CD4-positive, alpha-beta T cell treated with Interleukin-4 for 1 hour (primary cell): ENCODE measurements at regions not wholly inside any gene's neighbourhood (a gene's known extent, or its start where the extent isn't known, plus 50 kb on each side); places are given as distances from the start of the nearest gene placed in this dataset.
"Not testable (repeated sequence)": the region's sequence is repeated elsewhere in the genome, so short reads cannot be mapped to it uniquely, and the experiment has no call there.

Experiments
- DNase-seq, 2 donors: peaks; one replicate each; pipeline ENCODE4 v3.0.0-alpha.2; 2020 to 2022

- DNase-seq = no peak
These were observed 605.6 kb upstream of the TEX47 start for GRCh38 chr7:89401099-89401498.

- no peak for DNase-seq
These were observed 606.2 kb upstream of the TEX47 start for GRCh38 chr7:89401690-89402089.

- no peak for DNase-seq
These were observed 656.4 kb upstream of the TEX47 start for GRCh38 chr7:89451911-89452310.

- DNase-seq = no peak
These were observed 661.0 kb upstream of the TEX47 start for GRCh38 chr7:89456556-89456955.

- DNase-seq = no peak
These were observed 662.6 kb upstream of the TEX47 start for GRCh38 chr7:89458114-89458513.

GRCh38 chr7:89474456-89474855, 678.9 kb upstream of the TEX47 start:
- DNase-seq = no peak

- no peak for DNase-seq
These were observed 676.3 kb upstream of the STEAP1 start for GRCh38 chr7:89477991-89478390.

- no peak for DNase-seq
These were observed 658.6 kb upstream of the STEAP1 start for GRCh38 chr7:89495704-89496103.

GRCh38 chr7:89500084-89500483, 654.2 kb upstream of the STEAP1 start:
- DNase-seq = no peak

- no peak for DNase-seq
These were observed 651.0 kb upstream of the STEAP1 start for GRCh38 chr7:89503281-89503680.

GRCh38 chr7:89507034-89507433, 647.2 kb upstream of the STEAP1 start:
- DNase-seq = no peak

- no peak for DNase-seq
These were observed 642.4 kb upstream of the STEAP1 start for GRCh38 chr7:89511900-89512299.

- no peak for DNase-seq
These were observed 639.3 kb upstream of the STEAP1 start for GRCh38 chr7:89514970-89515369.

- no peak for DNase-seq
These were observed 636.5 kb upstream of the STEAP1 start for GRCh38 chr7:89517815-89518214.

- DNase-seq = no peak
These were observed 604.5 kb upstream of the STEAP1 start for GRCh38 chr7:89549768-89550167.

GRCh38 chr7:89554209-89554608, 600.1 kb upstream of the STEAP1 start:
- DNase-seq = no peak

GRCh38 chr7:89559596-89559995, 594.7 kb upstream of the STEAP1 start:
- DNase-seq = no peak

- DNase-seq = no peak
These were observed 590.7 kb upstream of the STEAP1 start for GRCh38 chr7:89563597-89563996.

GRCh38 chr7:89584896-89585295, 569.4 kb upstream of the STEAP1 start:
- DNase-seq = no peak

- DNase-seq = no peak
These were observed 561.1 kb upstream of the STEAP1 start for GRCh38 chr7:89593125-89593524.

GRCh38 chr7:89602984-89603383, 551.3 kb upstream of the STEAP1 start:
- no peak for DNase-seq

GRCh38 chr7:89605362-89605761, 548.9 kb upstream of the STEAP1 start:
- no peak for DNase-seq

- DNase-seq = no peak
These were observed 547.8 kb upstream of the STEAP1 start for GRCh38 chr7:89606511-89606910.

- DNase-seq = peak; percentile 17 to 39
These were observed 546.5 kb upstream of the STEAP1 start for GRCh38 chr7:89607792-89608191.

- not testable (repeated sequence) for DNase-seq
These were observed 537.4 kb upstream of the STEAP1 start for GRCh38 chr7:89616829-89617228.

- DNase-seq = no peak
These were observed 536.0 kb upstream of the STEAP1 start for GRCh38 chr7:89618274-89618673.
